ENCODE measurements at regions not wholly inside any gene's neighbourhood (a gene's known extent, or its start where the extent isn't known, plus 50 kb on each side); places are given as distances from the start of the nearest gene placed in this dataset.

- DNase-seq, result no peak
Observed at GRCh38 chr12:89051065-89051677, 301.1 kb downstream of the DUSP6 start.

GRCh38 chr12:89047856-89048418 lies 304.4 kb downstream of the DUSP6 start:
- DNase-seq, result no peak

GRCh38 chr12:89041078-89041477 lies 311.2 kb downstream of the DUSP6 start:
- DNase-seq, result no peak

GRCh38 chr12:89040146-89040964 lies 311.9 kb downstream of the DUSP6 start:
- peak in 3 of 4 experiments; percentile 13 to 31 (median 22) for DNase-seq

- no peak for DNase-seq
Observed at GRCh38 chr12:89038831-89039512, 313.3 kb downstream of the DUSP6 start.

GRCh38 chr12:89033062-89033461 lies 319.2 kb downstream of the DUSP6 start:
- DNase-seq, result no peak

GRCh38 chr12:89029961-89030360 lies 322.3 kb downstream of the DUSP6 start:
- DNase-seq, result no peak

- DNase-seq, result no peak
Observed at GRCh38 chr12:89024580-89024979, 327.7 kb downstream of the DUSP6 start.

- DNase-seq, result no peak
Observed at GRCh38 chr12:89023936-89024335, 328.4 kb downstream of the DUSP6 start.

GRCh38 chr12:89020689-89021088 lies 331.6 kb downstream of the DUSP6 start:
- DNase-seq, result no peak

GRCh38 chr12:89020121-89020480 lies 332.2 kb downstream of the DUSP6 start:
- no peak for DNase-seq

- DNase-seq, result peak; percentile 2 to 35 (median 17)
Observed at GRCh38 chr12:89019439-89020120, 332.7 kb downstream of the DUSP6 start.

GRCh38 chr12:89016970-89017778 lies 335.1 kb downstream of the DUSP6 start:
- DNase-seq, result no peak

- DNase-seq, result no peak
Observed at GRCh38 chr12:89015419-89015818, 336.9 kb downstream of the DUSP6 start.

GRCh38 chr12:88998421-88998820 lies 353.9 kb downstream of the DUSP6 start:
- no peak for DNase-seq

- no peak for DNase-seq
Observed at GRCh38 chr12:88996200-88996788, 356.0 kb downstream of the DUSP6 start.

- no peak for DNase-seq
Observed at GRCh38 chr12:88994971-88995370, 357.3 kb downstream of the DUSP6 start.

GRCh38 chr12:88994537-88994936 lies 357.8 kb downstream of the DUSP6 start:
- DNase-seq, result no peak

GRCh38 chr12:88993651-88994050 lies 358.6 kb downstream of the DUSP6 start:
- no peak for DNase-seq

GRCh38 chr12:88986056-88986455 lies 366.2 kb downstream of the DUSP6 start:
- no peak for DNase-seq

- no peak for DNase-seq
Observed at GRCh38 chr12:88985631-88986030, 366.7 kb downstream of the DUSP6 start.

GRCh38 chr12:88985011-88985410 lies 367.3 kb downstream of the DUSP6 start:
- no peak for DNase-seq

Measured in activated naive CD4-positive, alpha-beta T cell (primary cell).